ENCODE measurements at regions not wholly inside any gene's neighbourhood (a gene's known extent, or its start where the extent isn't known, plus 50 kb on each side); places are given as distances from the start of the nearest gene placed in this dataset.

DNA sequence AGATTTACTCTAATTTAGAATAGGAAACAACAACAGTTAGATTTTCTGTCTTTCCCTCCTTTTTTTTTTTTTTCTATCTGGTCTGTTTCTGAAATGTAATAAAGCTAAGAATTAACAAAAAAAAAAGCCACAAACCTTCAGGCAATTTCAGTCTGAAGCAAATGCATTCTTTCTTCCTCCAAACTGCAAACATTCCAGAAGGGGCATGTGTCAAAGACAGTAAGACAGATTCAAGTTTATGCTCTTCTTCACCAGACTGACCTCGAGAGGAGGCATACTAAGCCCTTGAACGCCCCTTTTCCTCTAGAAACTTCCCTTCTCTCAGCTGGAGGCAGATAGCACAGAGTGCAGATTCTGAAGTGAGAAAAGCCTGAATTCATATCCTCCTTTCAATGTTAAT lies 654.6 kb upstream of the LMCD1 start:
- TF ChIP-seq, protein P1, sequence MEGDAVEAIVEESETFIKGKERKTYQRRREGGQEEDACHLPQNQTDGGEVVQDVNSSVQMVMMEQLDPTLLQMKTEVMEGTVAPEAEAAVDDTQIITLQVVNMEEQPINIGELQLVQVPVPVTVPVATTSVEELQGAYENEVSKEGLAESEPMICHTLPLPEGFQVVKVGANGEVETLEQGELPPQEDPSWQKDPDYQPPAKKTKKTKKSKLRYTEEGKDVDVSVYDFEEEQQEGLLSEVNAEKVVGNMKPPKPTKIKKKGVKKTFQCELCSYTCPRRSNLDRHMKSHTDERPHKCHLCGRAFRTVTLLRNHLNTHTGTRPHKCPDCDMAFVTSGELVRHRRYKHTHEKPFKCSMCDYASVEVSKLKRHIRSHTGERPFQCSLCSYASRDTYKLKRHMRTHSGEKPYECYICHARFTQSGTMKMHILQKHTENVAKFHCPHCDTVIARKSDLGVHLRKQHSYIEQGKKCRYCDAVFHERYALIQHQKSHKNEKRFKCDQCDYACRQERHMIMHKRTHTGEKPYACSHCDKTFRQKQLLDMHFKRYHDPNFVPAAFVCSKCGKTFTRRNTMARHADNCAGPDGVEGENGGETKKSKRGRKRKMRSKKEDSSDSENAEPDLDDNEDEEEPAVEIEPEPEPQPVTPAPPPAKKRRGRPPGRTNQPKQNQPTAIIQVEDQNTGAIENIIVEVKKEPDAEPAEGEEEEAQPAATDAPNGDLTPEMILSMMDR (conservative IDR thresholded peaks at IDR 0.05; ENCODE audit: low read depth, low read length): no peak
- no peak for TF ChIP-seq CEBPB (IDR thresholded peaks at IDR 0.05; ENCODE audit: low read depth, low read length)
- TF ChIP-seq POLR2A (IDR thresholded peaks at IDR 0.05; ENCODE audit: low read depth, low read length): no peak

All from IMR-90 (cell line).